Suprapubic skin (tissue), 4 donors: ENCODE measurements at regions not wholly inside any gene's neighbourhood (a gene's known extent, or its start where the extent isn't known, plus 50 kb on each side); places are given as distances from the start of the nearest gene placed in this dataset.

Experiments
- DNase-seq, 2 donors: peaks; one replicate each; pipeline ENCODE4 v3.0.0-alpha.2; 2019; ENCODE audit warnings: low spot score in 2 of 2
- H3K27ac ChIP-seq: fragments of 200-600 bp; sonication (generic); one replicate; pipeline ENCODE4 v1.5.1; 2019
- H3K27me3 ChIP-seq: fragments of 200-600 bp; sonication (generic); one replicate; pipeline ENCODE4 v1.5.1; 2019
- H3K36me3 ChIP-seq: fragments of 200-600 bp; sonication (generic); one replicate; pipeline ENCODE4 v1.5.1; 2019
- H3K4me1 ChIP-seq: fragments of 200-600 bp; sonication (generic); one replicate; pipeline ENCODE4 v1.5.1; 2019
- H3K4me3 ChIP-seq: fragments of 200-600 bp; sonication (generic); one replicate; pipeline ENCODE4 v1.5.1; 2019; ENCODE audit warnings: mild to moderate bottlenecking
- H3K9me3 ChIP-seq: fragments of 200-600 bp; sonication (generic); one replicate; pipeline ENCODE4 v1.5.1; 2019
- CTCF ChIP-seq, 2 donors: fragments of 200-600 bp in 1 of 2; fragments of 450-650 bp in 1 of 2; sonication (generic) in 1 of 2; IDR thresholded peaks; one replicate each; pipeline ENCODE4 v1.5.1; 2016 to 2019; ENCODE audit warnings: antibody characterized with exemption in 2 of 2, mild to moderate bottlenecking in 1 of 2, moderate library complexity in 1 of 2
- EP300 ChIP-seq: sonication (generic); formaldehyde crosslinking; IDR thresholded peaks from one replicate; pipeline ENCODE4 v1.6.1; 2017; ENCODE audit warnings: antibody characterized with exemption
- POLR2A ChIP-seq, 2 donors: fragments of 450-650 bp; IDR thresholded peaks; one replicate each; pipeline ENCODE4 v1.6.1; 2017; ENCODE audit warnings: antibody characterized with exemption in 2 of 2, mild to moderate bottlenecking in 2 of 2, moderate library complexity in 2 of 2
- POLR2AphosphoS5 ChIP-seq, 3 donors: sonication (generic); formaldehyde crosslinking; IDR thresholded peaks; one replicate each; pipeline ENCODE4 v1.6.1; 2017; ENCODE audit warnings: antibody characterized with exemption in 3 of 3
- WGBS: methylation state at CpG from one replicate; pipeline ENCODE4 v1.1.5; 2018; 5-methylcytosine and 5-hydroxymethylcytosine counted together

- DNase-seq: peak in 1 of 2 donors; percentile 56
- Histone ChIP-seq H3K27ac (no peak overlapping the region), H3K27me3 (no peaks in the 10 kb centered on the region), H3K4me3 (no peak overlapping the region), H3K9me3 (no peaks in the 10 kb centered on the region), H3K36me3 (no peaks in the 10 kb centered on the region), H3K4me1 (peaks cover 4% of the 10 kb centered on the region)
- no peak for TF ChIP-seq POLR2AphosphoS5 (IDR thresholded peaks at IDR 0.05)
- TF ChIP-seq CTCF (IDR thresholded peaks at IDR 0.05): no peak
- no peak for TF ChIP-seq POLR2A (IDR thresholded peaks at IDR 0.05)
- TF ChIP-seq EP300: no peak
- WGBS: 93% methylated on average over 4 of the region's 4 CpGs
These were observed 686.3 kb upstream of the HS6ST1 start for GRCh38 chr2:129004940-129005490.

- no peaks in the 10 kb centered on the region for H3K36me3 ChIP-seq
These were observed 687.6 kb upstream of the HS6ST1 start for GRCh38 chr2:129006135-129006886.

GRCh38 chr2:129006901-129007300 lies 688.2 kb upstream of the HS6ST1 start:
- Histone ChIP-seq H3K27ac (no peak overlapping the region), H3K4me1 (peaks cover 7% of the 10 kb centered on the region), H3K4me3 (no peak overlapping the region), H3K27me3 (no peaks in the 10 kb centered on the region), H3K36me3 (no peaks in the 10 kb centered on the region), H3K9me3 (no peaks in the 10 kb centered on the region)
- no peak for TF ChIP-seq EP300
- TF ChIP-seq POLR2A (IDR thresholded peaks at IDR 0.05): no peak
- no peak for TF ChIP-seq POLR2AphosphoS5 (IDR thresholded peaks at IDR 0.05)
- TF ChIP-seq CTCF (IDR thresholded peaks at IDR 0.05): no peak
- DNase-seq: peak in 1 of 2 donors; percentile 26
- 88% methylated on average over 6 of the region's 6 CpGs for WGBS

More at GRCh38 chr2:129006135-129006886, 687.6 kb upstream of the HS6ST1 start:
- no peaks in the 10 kb centered on the region for H3K9me3 ChIP-seq
- H3K4me3 ChIP-seq: no peak overlapping the region
- WGBS: 80% methylated on average over 19 of the region's 19 CpGs
- H3K27ac ChIP-seq: no peak overlapping the region
- TF ChIP-seq EP300 (no peak), POLR2AphosphoS5 (IDR thresholded peaks at IDR 0.05) (no peak), POLR2A (IDR thresholded peaks at IDR 0.05) (no peak), CTCF (IDR thresholded peaks at IDR 0.05) (no peak)
- DNase-seq: peak in 1 of 2 donors; percentile 43
- no peaks in the 10 kb centered on the region for H3K27me3 ChIP-seq
- peaks cover 7% of the 10 kb centered on the region for H3K4me1 ChIP-seq

GRCh38 chr2:129008055-129008880 lies 689.6 kb upstream of the HS6ST1 start:
- Histone ChIP-seq H3K4me3 (no peak overlapping the region), H3K27ac (no peak overlapping the region), H3K36me3 (no peaks in the 10 kb centered on the region), H3K9me3 (no peaks in the 10 kb centered on the region), H3K4me1 (peaks cover 7% of the 10 kb centered on the region), H3K27me3 (no peaks in the 10 kb centered on the region)
- TF ChIP-seq POLR2A (IDR thresholded peaks at IDR 0.05) (no peak), EP300 (no peak), POLR2AphosphoS5 (IDR thresholded peaks at IDR 0.05) (no peak), CTCF (IDR thresholded peaks at IDR 0.05) (no peak)
- 78% methylated on average over 5 of the region's 5 CpGs for WGBS
- DNase-seq: peak in 1 of 2 donors; percentile 35
